Thyroid gland (tissue), 4 donors: ENCODE measurements at regions not wholly inside any gene's neighbourhood (a gene's known extent, or its start where the extent isn't known, plus 50 kb on each side); places are given as distances from the start of the nearest gene placed in this dataset.
"Not testable (repeated sequence)": the region's sequence is repeated elsewhere in the genome, so short reads cannot be mapped to it uniquely, and the experiment has no call there.

Source experiments
- POLR2A ChIP-seq, 2 donors: fragments of 450-650 bp; IDR thresholded peaks; one replicate each; pipeline ENCODE4 v1.6.1; 2017; ENCODE audit warnings: antibody characterized with exemption in 2 of 2, mild to moderate bottlenecking in 2 of 2, moderate library complexity in 1 of 2
- TF ChIP-seq, protein P1 (sequence below), 6 experiments: fragments of 200-600 bp in 3 of 6; fragments of 450-650 bp in 3 of 6; sonication (generic) in 3 of 6; IDR thresholded peaks; one replicate each; pipeline ENCODE4 v1.5.1; 2016 to 2019; ENCODE audit warnings: antibody characterized with exemption in 6 of 6, mild to moderate bottlenecking in 2 of 6, inconsistent platforms in 1 of 6, moderate library complexity in 1 of 6

DNA sequence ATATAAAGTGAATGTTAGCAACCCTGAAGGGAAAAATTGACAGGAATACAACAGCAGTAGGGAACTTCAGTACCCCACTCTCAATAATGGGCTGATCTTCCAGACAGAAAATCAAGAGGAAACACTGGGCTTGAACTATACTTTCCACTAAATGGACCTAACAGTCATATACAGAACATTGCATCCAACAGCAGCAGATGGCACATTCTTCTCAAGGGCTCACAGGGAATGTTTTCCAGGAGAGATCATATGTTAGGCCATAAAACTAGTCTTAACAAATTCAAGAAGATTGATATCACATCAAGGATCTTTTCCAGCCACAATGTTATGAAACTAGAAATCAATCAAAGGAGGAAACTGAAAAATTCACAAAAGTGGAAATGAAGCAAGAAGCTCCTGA, 252.1 kb downstream of the GADD45G start:
- TF ChIP-seq, protein P1, sequence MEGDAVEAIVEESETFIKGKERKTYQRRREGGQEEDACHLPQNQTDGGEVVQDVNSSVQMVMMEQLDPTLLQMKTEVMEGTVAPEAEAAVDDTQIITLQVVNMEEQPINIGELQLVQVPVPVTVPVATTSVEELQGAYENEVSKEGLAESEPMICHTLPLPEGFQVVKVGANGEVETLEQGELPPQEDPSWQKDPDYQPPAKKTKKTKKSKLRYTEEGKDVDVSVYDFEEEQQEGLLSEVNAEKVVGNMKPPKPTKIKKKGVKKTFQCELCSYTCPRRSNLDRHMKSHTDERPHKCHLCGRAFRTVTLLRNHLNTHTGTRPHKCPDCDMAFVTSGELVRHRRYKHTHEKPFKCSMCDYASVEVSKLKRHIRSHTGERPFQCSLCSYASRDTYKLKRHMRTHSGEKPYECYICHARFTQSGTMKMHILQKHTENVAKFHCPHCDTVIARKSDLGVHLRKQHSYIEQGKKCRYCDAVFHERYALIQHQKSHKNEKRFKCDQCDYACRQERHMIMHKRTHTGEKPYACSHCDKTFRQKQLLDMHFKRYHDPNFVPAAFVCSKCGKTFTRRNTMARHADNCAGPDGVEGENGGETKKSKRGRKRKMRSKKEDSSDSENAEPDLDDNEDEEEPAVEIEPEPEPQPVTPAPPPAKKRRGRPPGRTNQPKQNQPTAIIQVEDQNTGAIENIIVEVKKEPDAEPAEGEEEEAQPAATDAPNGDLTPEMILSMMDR (IDR thresholded peaks at IDR 0.05): not testable (repeated sequence)
- not testable (repeated sequence) for TF ChIP-seq POLR2A (IDR thresholded peaks at IDR 0.05)
